SK-N-SH (cell line): ENCODE measurements at regions not wholly inside any gene's neighbourhood (a gene's known extent, or its start where the extent isn't known, plus 50 kb on each side); places are given as distances from the start of the nearest gene placed in this dataset.

Source experiments
- CTCF ChIA-PET: fragments of 300-600, 350-600 bp; formaldehyde crosslinking; extraction: SDS; loops from one replicate; lab custom pipeline; 2021; lab: Yijun Ruan, JAX
- POLR2A ChIA-PET: fragments of 350-600 bp; sonication (Branson Sonifier 250); formaldehyde crosslinking; extraction: SDS; loops from one replicate; lab custom pipeline; 2020; ENCODE audit warnings: antibody characterized with exemption, inconsistent platforms; lab: Yijun Ruan, JAX
- DNase-seq: peaks from one replicate; pipeline ENCODE4 v3.0.0; 2012
- H2AFZ ChIP-seq: fragments of 200-600 bp; sonication (generic); 2 replicates; pipeline ENCODE4 v1.8.1; 2016; ENCODE audit warnings: antibody characterized with exemption, mild to moderate bottlenecking, low read depth
- H3F3A ChIP-seq: fragments of 200-600 bp; sonication (generic); replicated peaks from 2 replicates; pipeline ENCODE3; 2016; ENCODE audit warnings: antibody characterized with exemption, mild to moderate bottlenecking; ENCODE audit not compliant: insufficient read depth
- H3K27ac ChIP-seq, 2 experiments: fragments of 200-500 bp in 1 of 2; fragments of 200-600 bp in 1 of 2; sonication (Bioruptor generic) in 1 of 2; sonication (generic), shearing (Covaris generic) in 1 of 2; 2 replicates each; pipeline versions ENCODE4 v1.5.1 to v1.6.1; 2014 to 2016; ENCODE audit warnings: low read depth in 2 of 2, inconsistent platforms in 1 of 2, low read length in 1 of 2, mild to moderate bottlenecking in 1 of 2, mixed read lengths in 1 of 2
- H3K27me3 ChIP-seq: fragments of 200-600 bp; sonication (generic), shearing (Covaris generic); 2 replicates; pipeline ENCODE4 v1.6.1; 2016; ENCODE audit warnings: mixed run types; ENCODE audit not compliant: insufficient read depth
- H3K36me3 ChIP-seq, 2 experiments: fragments of 200-500 bp in 1 of 2; fragments of 200-600 bp in 1 of 2; sonication (Bioruptor generic) in 1 of 2; sonication (generic) in 1 of 2; replicated peaks in 1 of 2; 2 replicates each; pipeline versions ENCODE3 to v1.5.1; 2014 to 2016; ENCODE audit warnings: low read length in 1 of 2, mild to moderate bottlenecking in 1 of 2; ENCODE audit not compliant: insufficient read depth in 2 of 2, control insufficient read depth in 1 of 2
- H3K4me1 ChIP-seq, 2 experiments: fragments of 200-500 bp in 1 of 2; fragments of 200-600 bp in 1 of 2; sonication (Bioruptor generic) in 1 of 2; sonication (generic), shearing (Covaris generic) in 1 of 2; 2 replicates each; pipeline versions ENCODE4 v1.5.1 to v1.6.1; 2014 to 2016; ENCODE audit warnings: low read depth in 1 of 2, low read length in 1 of 2, mixed run types in 1 of 2; ENCODE audit not compliant: insufficient read depth in 2 of 2, control insufficient read depth in 1 of 2
- H3K4me2 ChIP-seq: fragments of 200-600 bp; sonication (generic), shearing (Covaris generic); 2 replicates; pipeline ENCODE4 v1.6.1; 2017; ENCODE audit warnings: mixed run types
- H3K4me3 ChIP-seq, 2 experiments: fragments of 200-500 bp in 1 of 2; fragments of 200-600 bp in 1 of 2; sonication (Bioruptor generic) in 1 of 2; sonication (generic), shearing (Covaris generic) in 1 of 2; 2 replicates each; pipeline versions ENCODE4 v1.5.1 to v1.8.1; 2014 to 2016; ENCODE audit warnings: low read depth in 2 of 2, inconsistent platforms in 1 of 2, low read length in 1 of 2, mild to moderate bottlenecking in 1 of 2, mixed read lengths in 1 of 2, moderate library complexity in 1 of 2
- H3K79me2 ChIP-seq: fragments of 200-600 bp; sonication (generic); 2 replicates; pipeline ENCODE4 v1.8.1; 2017; ENCODE audit warnings: mild to moderate bottlenecking; ENCODE audit not compliant: insufficient read depth
- H3K9ac ChIP-seq: fragments of 200-600 bp; sonication (generic); 2 replicates; pipeline ENCODE4 v1.6.1; 2017; ENCODE audit warnings: mixed run types
- H3K9me2 ChIP-seq: fragments of 200-600 bp; sonication (generic); 2 replicates; pipeline ENCODE4 v1.6.1; 2017; ENCODE audit warnings: mixed run types
- H3K9me3 ChIP-seq: fragments of 200-600 bp; sonication (generic); 2 replicates; pipeline ENCODE4 v1.6.1; 2017; ENCODE audit warnings: mixed run types, mild to moderate bottlenecking, moderate library complexity
- H4K20me1 ChIP-seq: fragments of 200-600 bp; sonication (generic); 2 replicates; pipeline ENCODE4 v1.6.1; 2017; ENCODE audit warnings: mild to moderate bottlenecking, mixed run types; ENCODE audit not compliant: insufficient read depth
- ELF1 ChIP-seq: IDR thresholded peaks from 2 replicates; pipeline ENCODE4 v1.4.0; 2012
- GABPA ChIP-seq: IDR thresholded peaks from 2 replicates; pipeline ENCODE4 v1.4.0; 2012; ENCODE audit warnings: low read depth, mild to moderate bottlenecking
- NRF1 ChIP-seq: IDR thresholded peaks from 2 replicates; pipeline ENCODE4 v1.6.1; 2012; ENCODE audit warnings: low read depth, mild to moderate bottlenecking, low read length
- RAD21 ChIP-seq: IDR thresholded peaks from 2 replicates; pipeline ENCODE4 v1.6.1; 2012; ENCODE audit warnings: mild to moderate bottlenecking, low read length
- RXRA ChIP-seq: IDR thresholded peaks from 2 replicates; pipeline ENCODE4 v1.4.0; 2012; ENCODE audit warnings: low read depth, mild to moderate bottlenecking, borderline replicate concordance
- SIN3A ChIP-seq: IDR thresholded peaks from 2 replicates; pipeline ENCODE4 v1.6.1; 2012; ENCODE audit warnings: low read depth, mild to moderate bottlenecking, low read length, moderate library complexity, borderline replicate concordance
- YY1 ChIP-seq: IDR thresholded peaks from 2 replicates; pipeline ENCODE4 v1.4.0; 2012; ENCODE audit warnings: low read depth, mild to moderate bottlenecking
- WGBS: methylation state at CpG from one replicate; pipeline ENCODE4 v1.1.6; 2017; ENCODE audit warnings: low lambda C conversion rate; 5-methylcytosine and 5-hydroxymethylcytosine counted together
- TF ChIP-seq, protein P1 (sequence below): IDR thresholded peaks from 2 replicates; pipeline ENCODE4 v1.4.0; 2012; ENCODE audit warnings: low read depth, borderline replicate concordance

DNA sequence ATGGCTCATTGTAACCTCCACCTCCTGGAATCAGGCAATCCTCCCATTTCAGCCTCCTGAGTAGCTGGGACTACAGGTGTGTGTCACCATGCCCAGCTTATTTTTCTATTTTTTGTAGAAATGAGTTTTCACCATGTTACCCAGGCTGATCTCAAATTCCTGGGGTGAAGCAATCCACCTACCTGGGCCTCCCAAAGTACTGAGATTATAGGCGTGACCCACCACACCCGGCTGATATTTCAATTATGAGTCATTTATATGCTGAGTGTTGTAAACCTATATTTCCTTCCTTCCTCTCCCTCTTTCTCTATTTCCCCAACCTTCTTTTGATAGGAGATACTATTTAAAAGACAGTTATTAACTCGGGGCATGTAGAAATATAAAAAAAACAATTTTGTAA is 469.6 kb upstream of the ID2 start:
- Histone ChIP-seq H3K4me2 (no peak overlapping the region), H3K27ac (no peak overlapping the region), H3K36me3 (no peaks in the 10 kb centered on the region), H3K4me3 (no peak overlapping the region), H3K9ac (no peak overlapping the region), H3K79me2 (no peaks in the 10 kb centered on the region), H3K4me1 (no peaks in the 10 kb centered on the region), H2AFZ (no peak overlapping the region), H3F3A (no peaks in the 10 kb centered on the region), H3K27me3 (no peaks in the 10 kb centered on the region), H3K9me3 (peaks cover 7% of the 10 kb centered on the region; the same call in 1 of the 2 replicates), H4K20me1 (no peaks in the 10 kb centered on the region), H3K9me2 (no peaks in the 10 kb centered on the region)
- TF ChIP-seq NRF1, result no peak
- ChIA-PET CTCF (no interaction called here), POLR2A (interaction anchor here (1.0 kb wide), 1 partner anchor 12 kb away, joined by 3 read pairs; no protein-coding TSS in a partner anchor)
- 57% methylated on average over 3 of the region's 3 CpGs for WGBS
- no peak for DNase-seq

DNA sequence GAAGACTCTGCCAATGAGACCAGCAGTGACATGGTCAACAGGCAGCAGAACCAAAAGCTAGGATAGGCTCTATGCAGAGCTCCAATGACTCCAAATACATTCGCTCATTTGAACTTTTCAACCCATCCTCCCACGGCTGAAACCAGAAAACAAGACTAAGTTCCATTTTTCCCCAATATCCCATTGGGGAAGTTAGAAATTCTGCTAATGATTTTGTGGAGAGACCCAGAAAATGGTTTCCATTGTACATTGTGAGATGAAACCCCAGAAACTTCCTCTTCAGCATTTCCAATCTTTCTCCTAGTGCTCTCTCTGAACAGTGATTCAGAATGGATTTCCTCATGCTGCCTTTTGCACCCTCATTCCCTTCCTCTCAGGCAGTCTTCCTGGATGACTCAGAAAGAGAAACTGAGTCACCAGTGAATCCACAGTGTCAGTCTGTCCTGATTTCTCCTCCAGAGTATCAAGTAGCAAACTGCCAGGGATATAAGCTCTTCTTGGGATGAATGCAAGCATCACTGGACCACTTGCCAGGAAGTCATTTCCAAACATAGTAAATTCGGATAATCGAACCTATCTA is 467.7 kb upstream of the ID2 start:
- no peak overlapping the region for H2AFZ ChIP-seq
- H3K4me2 ChIP-seq, result no peak overlapping the region
- WGBS, result 83% methylated on average over 4 of the region's 4 CpGs
- TF ChIP-seq RXRA, result no peak
- no peaks in the 10 kb centered on the region for H3F3A ChIP-seq
- DNase-seq, result no peak
- ChIA-PET POLR2A (no interaction called here), CTCF (interaction anchor here (0.9 to 1.0 kb wide), 2 partner anchors 92 to 512 kb away, joined by 3 read pairs; no protein-coding TSS in a partner anchor)
- H3K27ac ChIP-seq, result no peak overlapping the region
- no peaks in the 10 kb centered on the region for H3K9me3 ChIP-seq
- H4K20me1 ChIP-seq, result no peaks in the 10 kb centered on the region
- no peaks in the 10 kb centered on the region for H3K4me1 ChIP-seq
- no peaks in the 10 kb centered on the region for H3K36me3 ChIP-seq
- no peak overlapping the region for H3K9ac ChIP-seq
- no peaks in the 10 kb centered on the region for H3K27me3 ChIP-seq
- no peaks in the 10 kb centered on the region for H3K9me2 ChIP-seq
- H3K4me3 ChIP-seq, result no peak overlapping the region
- no peaks in the 10 kb centered on the region for H3K79me2 ChIP-seq

DNA sequence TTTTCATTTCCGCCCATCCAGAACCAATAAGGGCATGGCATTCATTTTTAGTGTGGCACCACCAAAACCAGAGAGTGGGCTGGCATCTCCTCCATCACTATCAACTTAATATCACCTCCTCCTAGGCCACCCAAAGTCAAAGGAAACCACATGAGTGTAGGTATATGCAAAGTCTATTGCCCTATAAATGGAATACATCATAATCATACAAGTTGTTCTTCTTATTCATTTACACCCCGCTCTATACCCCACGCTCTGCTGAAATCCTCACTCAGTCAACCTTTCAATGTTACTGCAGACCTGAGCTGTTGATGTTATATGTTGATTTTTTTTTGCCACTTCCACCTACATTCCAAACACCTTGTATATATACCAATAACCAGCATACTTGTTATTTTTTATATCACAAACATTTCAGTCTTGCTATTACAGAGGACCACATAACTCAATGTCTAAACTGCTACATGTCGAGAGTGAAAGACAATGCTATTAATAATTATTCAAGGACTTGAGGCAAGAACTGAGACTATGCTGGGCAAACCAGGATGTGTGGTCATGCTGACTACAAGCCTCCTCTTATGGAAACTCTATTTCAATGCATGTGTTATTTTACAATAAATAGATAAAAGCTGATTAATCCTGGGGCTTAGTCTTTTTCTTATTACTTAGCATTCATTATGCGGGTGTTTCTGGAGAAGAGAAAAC is 466.5 kb upstream of the ID2 start:
- no peaks in the 10 kb centered on the region for H3K27me3 ChIP-seq

More for the DNA sequence above, 466.5 kb upstream of the ID2 start:
- 74% methylated on average over 5 of the region's 5 CpGs for WGBS
- no peak overlapping the region for H3K27ac ChIP-seq
- DNase-seq, result no peak
- TF ChIP-seq SIN3A (no peak), YY1 (no peak), RAD21 (no peak), GABPA (no peak), ELF1 (no peak)
- TF ChIP-seq, protein P1, sequence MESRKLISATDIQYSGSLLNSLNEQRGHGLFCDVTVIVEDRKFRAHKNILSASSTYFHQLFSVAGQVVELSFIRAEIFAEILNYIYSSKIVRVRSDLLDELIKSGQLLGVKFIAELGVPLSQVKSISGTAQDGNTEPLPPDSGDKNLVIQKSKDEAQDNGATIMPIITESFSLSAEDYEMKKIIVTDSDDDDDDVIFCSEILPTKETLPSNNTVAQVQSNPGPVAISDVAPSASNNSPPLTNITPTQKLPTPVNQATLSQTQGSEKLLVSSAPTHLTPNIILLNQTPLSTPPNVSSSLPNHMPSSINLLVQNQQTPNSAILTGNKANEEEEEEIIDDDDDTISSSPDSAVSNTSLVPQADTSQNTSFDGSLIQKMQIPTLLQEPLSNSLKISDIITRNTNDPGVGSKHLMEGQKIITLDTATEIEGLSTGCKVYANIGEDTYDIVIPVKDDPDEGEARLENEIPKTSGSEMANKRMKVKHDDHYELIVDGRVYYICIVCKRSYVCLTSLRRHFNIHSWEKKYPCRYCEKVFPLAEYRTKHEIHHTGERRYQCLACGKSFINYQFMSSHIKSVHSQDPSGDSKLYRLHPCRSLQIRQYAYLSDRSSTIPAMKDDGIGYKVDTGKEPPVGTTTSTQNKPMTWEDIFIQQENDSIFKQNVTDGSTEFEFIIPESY, result no peak
- TF ChIP-seq, all 33 proteins: peak for 0
- H3K9ac ChIP-seq, result no peak overlapping the region
- ChIA-PET CTCF (interaction anchor here (1.0 kb wide), 1 partner anchor 91 kb away, joined by 3 read pairs; no protein-coding TSS in a partner anchor), POLR2A (no interaction called here)
- H3K9me2 ChIP-seq, result no peaks in the 10 kb centered on the region
- no peak overlapping the region for H2AFZ ChIP-seq
- no peaks in the 10 kb centered on the region for H3K79me2 ChIP-seq
- no peaks in the 10 kb centered on the region for H3K36me3 ChIP-seq
- H4K20me1 ChIP-seq, result no peaks in the 10 kb centered on the region
- H3K9me3 ChIP-seq, result no peaks in the 10 kb centered on the region
- H3K4me1 ChIP-seq, result no peaks in the 10 kb centered on the region
- H3F3A ChIP-seq, result no peaks in the 10 kb centered on the region
- no peak overlapping the region for H3K4me3 ChIP-seq
- no peak overlapping the region for H3K4me2 ChIP-seq
